Stimulated activated CD8-positive, alpha-beta memory T cell treated with anti-CD3 and anti-CD28 coated beads, Interleukin-7, amount 100 ng/mL, for 24 hours (primary cell): ENCODE measurements at regions not wholly inside any gene's neighbourhood (a gene's known extent, or its start where the extent isn't known, plus 50 kb on each side); places are given as distances from the start of the nearest gene placed in this dataset.

Source experiments
- DNase-seq: peaks from one replicate; pipeline ENCODE4 v3.0.0-alpha.2; 2020; ENCODE audit warnings: low read depth

DNA sequence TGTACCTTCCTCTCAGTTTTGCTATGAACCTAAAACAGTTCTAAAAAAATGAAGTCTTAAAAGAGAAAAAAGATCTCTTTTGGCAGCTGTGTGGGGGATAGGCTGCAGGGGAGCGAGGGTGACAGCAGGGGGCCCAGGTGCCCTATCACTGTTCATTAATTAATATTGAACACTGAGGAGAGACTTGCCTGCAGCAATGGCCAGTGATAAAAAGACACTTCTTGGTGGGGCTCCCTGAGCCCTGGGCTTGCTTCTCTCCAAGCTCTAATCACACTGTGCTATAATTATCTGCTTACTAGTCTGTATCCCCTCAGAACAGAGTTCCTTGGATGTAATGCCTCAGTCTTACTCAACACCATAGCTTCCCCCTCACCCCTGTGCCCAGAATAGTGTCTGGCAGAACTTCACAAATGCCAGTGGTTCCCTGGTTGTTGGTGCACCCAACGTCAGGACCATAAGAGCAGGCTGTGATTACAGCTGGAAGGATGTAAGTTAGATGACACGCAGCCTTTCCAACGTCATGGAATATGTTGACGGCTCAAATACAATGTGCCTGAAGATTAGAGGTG lies 52.0 kb upstream of the IRX6 start:
- no peak for DNase-seq

DNA sequence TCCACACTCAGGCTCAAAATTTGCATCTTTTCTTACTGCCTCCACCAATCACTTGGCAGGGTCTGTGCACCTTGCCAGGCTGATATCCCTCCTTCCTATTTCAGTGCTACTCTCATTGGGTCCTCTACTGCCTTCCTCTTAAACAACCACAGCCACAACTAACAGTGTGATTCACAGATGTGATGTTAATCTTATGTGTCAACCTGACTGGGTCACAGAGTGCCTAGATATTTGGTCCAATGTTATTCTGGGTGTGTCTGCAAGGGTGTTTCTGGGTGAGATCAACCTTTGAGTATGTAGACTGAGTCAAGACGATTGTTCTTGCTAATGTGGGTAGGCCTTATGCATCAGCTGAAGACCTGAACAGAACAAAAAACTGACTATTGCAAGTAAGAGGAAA lies 51.3 kb upstream of the IRX6 start:
- no peak for DNase-seq

DNA sequence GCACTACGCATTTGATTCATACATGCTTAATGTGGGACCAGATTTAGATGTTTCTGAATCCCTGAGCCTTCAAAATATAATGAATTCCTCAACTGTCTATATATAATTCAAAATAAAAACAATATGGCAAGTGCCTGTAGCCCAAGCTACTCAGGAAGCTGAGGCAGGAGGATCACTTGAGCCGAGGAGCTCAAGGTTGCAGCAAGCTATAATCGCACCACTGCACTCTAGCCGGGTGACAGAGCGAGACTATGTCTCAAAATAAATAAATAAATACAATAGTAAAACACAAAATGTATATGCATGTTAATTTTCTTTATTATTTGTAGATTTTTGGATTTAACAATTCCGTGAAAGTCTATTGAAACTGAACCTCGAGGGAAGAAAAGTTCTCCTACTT lies 50.6 kb upstream of the IRX6 start:
- DNase-seq, result no peak

DNA sequence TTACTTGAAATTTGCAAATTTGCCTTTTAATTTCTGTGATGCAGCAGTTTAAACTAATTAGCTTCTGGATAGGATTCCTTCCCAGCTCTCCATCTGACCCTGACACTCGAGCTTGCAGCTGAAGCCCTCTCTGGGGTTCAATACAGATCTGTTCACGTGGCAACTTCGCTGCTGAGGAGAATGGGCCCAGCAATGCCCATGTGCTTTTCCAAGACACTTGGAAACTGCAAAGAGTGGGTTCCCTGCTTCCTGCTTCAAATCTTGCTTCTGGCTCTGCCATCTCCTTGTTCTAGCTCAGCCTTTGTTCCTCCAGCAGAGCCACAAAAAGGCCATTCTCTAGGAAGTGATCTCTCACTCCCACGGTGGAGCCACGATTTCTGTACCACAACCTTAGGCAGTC lies 50.0 kb upstream of the IRX6 start:
- DNase-seq, result no peak
